ENCODE measurements at regions not wholly inside any gene's neighbourhood (a gene's known extent, or its start where the extent isn't known, plus 50 kb on each side); places are given as distances from the start of the nearest gene placed in this dataset.

DNA sequence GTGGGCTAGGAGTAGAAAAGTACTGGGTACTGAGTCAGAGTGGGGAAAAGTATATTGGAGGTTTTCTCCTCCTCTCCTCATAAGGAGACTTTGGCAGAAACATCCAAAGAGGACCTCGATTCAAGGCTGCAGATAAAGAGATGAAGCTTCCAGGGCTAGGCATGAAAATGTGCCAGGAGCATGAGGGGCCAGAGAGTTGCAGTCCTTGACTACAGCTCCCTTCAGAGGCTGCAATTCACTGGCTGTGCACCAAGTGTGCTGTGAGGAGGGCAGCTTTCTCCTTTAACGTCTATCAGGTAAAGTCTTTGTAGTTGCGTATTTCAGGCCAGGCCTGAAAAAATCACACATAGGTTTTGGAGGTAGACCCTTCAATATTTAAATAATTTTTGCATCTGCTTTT, 174.9 kb upstream of the VEGFC start:
- DNase-seq (no peak), ATAC-seq (no peak)
- intact Hi-C loops (cut with micrococcal nuclease) = no loop called here

DNA sequence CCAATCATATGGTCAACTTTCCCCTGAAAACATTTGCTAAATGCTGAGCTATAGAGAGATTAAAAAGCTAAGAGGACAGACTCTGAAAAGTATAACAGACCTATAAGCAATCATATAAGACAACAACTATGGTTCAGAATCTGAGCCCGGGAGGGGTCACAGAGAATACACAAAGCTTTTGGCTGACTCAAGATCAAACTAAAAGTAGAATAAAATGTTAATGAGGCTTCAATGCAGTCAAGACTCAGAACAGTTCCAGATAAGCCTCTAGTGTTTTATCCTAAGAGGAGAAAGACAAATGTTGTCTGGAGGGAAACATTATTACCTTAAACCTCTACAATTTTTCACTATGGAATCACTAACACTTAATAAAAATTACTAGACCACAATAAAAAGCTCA, 175.4 kb upstream of the VEGFC start:
- intact Hi-C loops (cut with micrococcal nuclease) = no loop called here
- ATAC-seq = no peak
- DNase-seq = no peak

DNA sequence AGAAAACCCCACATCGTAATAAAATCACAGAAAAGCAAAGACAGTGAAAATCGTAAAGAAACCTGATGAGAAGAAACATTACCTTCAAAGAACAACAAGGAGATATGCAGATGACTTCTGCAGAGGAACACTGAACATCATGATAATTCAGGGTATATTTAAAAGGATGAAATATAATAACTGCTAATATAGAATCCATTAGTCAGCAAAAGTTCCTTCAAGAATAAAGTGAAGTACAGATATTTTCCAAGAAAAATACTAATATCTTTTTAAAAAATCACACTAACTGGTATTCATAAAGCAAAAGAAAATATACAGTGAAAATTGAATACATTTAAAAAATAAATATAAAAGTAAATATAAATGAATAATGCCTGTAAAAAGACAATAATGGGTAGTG, 176.3 kb upstream of the VEGFC start:
- no peak for DNase-seq
- ATAC-seq = no peak
- intact Hi-C loops (cut with micrococcal nuclease) = no loop called here

DNA sequence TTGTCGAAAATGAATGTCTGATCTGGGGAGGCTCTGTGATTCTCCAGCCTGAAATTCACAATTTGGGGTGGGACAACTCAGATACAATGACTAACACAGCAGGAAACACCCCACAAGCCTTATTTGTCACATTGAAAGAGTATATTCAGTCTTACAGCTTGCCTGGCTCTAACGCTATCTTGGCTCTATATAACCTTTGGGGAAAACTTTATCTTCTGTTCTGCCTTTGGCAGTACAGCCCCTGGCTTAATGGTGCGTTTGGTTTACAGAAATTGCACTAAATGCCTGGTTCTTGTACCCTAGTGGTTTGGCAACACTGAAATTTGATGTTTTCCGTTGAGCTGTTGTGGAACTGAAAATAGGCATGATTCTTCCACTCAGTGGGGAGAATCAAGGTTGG, 178.1 kb upstream of the VEGFC start:
- no peak for DNase-seq
- intact Hi-C loops (cut with micrococcal nuclease) = no loop called here
- ATAC-seq = peak; percentile 68

DNA sequence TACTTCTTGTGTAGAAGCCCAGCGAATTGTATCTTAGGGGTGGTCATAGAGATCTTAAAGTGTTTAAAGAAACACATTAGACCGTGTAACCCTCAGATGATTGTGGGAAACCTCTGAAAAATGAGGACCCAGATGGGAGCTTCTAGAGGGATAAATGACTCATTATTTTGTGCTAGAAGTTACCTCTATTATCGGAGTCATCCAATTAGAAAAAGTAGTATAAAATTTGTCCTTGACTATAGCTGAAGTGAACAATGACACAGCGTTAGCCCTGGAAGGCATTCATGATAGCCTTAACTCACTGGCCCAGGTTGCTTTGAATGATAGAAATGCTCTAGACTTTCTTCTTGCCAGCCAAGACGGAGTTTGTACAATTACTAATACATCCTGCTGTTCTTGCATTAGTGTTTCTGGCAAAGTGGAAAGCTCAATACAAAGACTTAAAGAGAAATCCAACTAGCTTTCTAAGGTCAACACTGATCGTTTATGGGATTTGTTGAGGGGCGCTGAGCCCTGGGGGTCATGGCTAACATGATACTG, 178.9 kb upstream of the VEGFC start:
- DNase-seq (no peak), ATAC-seq (no peak)
- intact Hi-C loops (cut with micrococcal nuclease) = no loop called here

DNA sequence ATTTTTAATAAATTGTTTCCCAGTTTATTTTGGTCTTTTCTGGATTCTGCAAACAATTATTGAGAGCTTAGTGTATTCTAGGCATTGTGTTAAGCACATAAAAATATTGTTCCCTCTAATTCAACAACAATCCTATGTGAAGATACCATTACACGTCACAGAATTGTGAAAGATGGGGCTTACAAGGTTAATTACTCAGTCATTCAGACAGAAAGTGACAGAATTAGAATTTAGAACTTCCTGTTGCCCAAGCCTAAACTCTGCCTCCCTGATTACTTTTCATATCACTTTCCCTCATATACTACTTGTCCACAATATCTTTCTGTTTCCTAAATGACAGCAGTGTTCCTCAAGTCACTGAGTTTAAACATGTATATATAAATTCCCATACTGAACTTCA, 186.7 kb upstream of the VEGFC start:
- intact Hi-C loops (cut with micrococcal nuclease) = no loop called here

DNA sequence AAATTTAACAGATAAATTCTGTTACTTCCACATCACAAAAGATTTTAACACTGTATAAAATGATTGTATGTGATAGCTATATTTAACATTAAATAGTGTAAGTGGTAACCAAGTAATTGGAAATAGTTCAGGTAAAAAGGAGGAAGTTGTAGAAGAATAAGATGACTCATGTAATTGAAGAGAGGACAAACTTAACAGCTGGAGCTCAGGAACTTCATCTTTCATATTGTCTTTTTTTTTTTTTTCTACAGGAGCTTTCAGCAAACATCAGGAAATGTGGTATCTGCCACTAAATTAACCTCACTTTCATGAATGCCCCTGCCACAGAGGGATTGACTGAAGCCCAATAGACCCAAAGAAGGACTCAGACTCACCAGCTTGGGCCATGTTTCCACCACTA, 188.4 kb upstream of the VEGFC start:
- intact Hi-C loops (cut with micrococcal nuclease) = no loop called here
- no peak for DNase-seq
- ATAC-seq = no peak

More for the DNA sequence above, 186.7 kb upstream of the VEGFC start:
- ATAC-seq (no peak), DNase-seq (no peak)

DNA sequence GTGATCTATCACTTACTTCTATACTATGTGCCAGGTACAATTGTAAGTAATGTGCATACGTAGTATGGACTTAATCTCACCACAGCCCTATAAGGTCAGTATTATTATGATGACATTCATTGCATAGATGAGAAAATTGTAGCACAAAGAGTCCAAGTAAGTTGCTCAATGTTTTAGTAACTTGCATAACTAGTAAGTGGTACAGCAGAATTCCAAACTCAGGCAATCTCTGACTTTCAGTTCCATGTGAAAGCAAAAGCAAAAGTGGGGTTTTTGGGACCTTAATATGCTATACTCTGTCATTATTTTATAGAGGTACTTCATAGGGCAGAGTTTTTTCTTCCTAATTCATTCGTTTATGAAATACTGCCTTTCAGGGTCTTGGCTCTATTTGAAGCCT, 188.8 kb upstream of the VEGFC start:
- DNase-seq (no peak), ATAC-seq (peak; percentile 41)
- intact Hi-C loops (cut with micrococcal nuclease) = no loop called here

DNA sequence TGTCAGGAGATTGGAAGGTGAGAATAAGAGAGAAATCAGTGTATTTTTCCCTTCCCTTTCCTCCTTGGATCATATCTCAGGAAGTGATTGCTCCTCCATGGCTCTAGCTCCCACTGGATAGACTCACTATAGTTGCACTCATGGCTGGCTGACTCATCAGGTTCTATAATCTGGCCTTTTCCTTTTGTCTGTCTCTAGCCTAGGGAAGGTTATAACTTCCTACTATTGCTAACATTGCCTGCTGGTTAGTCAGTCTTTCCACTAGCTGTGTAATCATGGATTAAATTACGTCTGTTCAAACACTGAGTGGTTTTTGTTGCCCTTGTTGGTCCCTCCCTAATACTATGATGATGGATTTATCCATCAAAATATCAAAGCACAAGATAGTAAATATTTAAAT, 195.5 kb upstream of the VEGFC start:
- no peak for ATAC-seq
- no peak for DNase-seq
- intact Hi-C loops (cut with micrococcal nuclease) = no loop called here

DNA sequence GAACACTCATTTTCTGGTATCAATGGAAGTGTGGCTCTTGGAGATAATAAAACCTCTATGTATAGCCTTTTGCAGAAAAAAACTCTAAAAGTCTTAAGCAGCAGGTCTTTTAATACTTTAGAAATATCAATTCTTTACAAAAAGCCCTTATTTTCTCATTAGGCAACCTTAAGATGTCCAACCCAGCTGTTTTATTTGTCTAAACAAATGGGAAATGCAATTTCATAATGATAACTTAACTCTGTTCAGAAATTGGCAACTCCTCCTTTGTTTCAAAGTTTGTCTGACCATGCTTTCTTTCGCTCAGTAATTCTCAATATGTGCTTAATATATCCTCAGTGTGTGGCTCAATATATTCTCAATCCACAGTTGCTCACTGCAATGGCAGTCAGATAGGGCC, 196.5 kb upstream of the VEGFC start:
- ATAC-seq (no peak), DNase-seq (no peak)
- intact Hi-C loops (cut with micrococcal nuclease) = no loop called here

DNA sequence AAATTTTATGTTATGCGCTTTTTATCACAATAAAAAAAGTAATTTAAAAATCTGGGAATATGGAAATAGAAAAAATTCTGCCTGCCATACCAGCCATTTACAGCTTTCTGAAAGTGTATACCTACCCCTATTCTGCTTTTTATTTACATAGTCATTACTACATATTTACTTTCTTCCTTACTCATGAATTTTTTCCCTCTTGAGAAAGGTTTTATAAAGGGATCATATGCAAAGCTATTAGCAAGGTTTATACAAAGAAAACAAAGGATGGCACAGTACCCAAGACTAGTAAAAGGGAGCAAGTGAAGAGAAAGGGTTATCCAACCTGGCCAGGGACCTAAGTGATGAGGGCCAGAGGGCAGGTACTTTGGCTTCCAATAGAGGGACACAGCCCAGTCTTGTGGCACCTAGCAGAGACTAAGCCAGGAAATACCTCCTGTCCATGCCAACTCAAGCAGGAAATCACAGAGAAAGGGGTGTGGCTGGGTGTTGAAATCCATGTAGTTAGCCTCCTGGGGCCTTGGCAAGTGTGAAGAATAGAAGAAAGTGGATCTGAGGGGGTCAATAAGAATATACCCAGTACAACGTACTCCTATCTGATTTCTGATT, 207.3 kb upstream of the VEGFC start:
- intact Hi-C loops (cut with micrococcal nuclease) = no loop called here
- DNase-seq = no peak
- ATAC-seq = no peak

DNA sequence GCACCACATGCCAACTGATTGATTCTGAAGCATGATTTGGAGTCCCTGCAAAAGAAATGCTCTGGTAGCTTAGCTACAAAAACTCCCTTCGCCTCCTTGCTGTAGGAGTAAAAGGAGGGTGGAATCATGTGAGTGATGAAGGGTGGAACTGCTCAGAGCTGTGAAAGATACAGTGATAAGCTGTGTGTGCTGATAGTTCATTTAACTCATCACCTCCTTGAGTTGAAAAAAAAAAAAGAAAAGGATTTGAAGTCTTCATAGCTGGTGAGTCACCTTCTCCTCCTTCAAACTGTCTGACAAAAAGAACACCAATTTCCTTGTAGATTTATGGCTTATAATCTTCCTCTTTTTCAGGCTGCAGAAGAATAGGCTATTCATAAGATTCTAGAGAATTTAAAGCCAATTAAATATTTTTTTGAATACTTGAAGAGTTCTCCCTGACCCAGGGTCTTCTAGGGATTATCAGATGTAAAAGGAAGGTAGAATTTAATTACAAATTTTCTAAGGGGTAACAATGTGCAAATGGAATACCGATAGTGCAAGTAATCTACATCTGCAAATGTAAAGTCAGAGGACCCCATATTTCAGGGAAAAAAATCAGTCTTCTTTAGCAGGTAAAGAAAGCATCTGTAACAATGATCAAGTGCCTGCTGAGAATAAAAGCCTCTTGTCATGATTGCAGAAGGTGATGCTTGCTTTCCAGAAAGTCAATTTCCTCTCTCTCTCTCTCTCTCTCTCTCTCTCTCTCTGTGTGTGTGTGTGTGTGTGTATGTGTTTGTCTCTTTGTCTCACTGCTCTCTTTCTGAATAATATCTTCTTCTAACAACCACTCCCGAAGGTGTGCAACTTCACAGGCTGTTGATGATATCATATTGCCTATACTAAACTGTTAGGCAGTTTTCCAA, 208.8 kb upstream of the VEGFC start:
- DNase-seq (no peak), ATAC-seq (no peak)
- intact Hi-C loops (cut with micrococcal nuclease) = no loop called here

DNA sequence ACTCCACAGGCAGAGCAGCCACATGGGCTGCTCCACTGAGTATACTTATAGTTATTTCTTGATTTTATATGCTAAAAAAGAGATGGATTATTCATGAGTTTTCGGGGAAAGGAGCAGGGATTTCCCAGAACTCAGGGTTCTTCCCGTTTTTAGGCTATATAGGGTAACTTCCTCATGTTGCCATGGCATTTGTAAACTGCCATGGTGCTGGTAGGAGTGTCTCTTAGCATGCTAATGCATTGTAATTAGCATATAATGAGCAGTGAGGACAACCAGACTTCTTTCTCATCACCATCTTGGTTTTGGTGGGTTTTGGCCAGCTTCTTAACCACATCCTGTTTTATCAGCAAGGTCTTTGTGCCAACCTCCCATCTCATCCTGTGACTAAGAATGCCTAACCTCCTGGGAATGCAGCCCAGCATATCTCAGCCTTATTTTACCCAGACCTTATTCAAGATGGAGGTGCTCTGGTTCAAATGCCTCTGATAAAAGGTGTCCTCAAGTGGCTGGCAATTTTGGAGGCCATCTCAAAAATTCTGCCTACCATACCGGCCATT, 213.0 kb upstream of the VEGFC start:
- intact Hi-C loops (cut with micrococcal nuclease) = no loop called here
- ATAC-seq (no peak), DNase-seq (no peak)

DNA sequence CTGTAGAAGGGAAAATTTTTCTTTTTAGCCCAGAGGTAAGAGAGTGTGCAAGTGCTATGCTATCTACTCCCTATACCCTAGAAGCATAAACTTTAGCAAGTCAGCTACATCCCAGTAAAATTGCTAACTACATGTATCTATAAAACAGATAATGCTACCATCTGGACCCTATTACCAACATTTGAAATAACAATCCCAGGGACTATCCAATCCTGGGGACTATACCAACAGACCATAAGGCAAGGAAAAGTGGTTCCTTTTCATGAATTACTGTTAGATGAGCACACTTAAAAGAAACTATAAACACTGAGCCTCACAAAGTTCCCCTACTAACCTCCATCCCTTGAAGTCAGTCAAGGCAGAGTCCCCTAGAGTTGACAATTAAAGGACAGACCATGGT, 213.6 kb upstream of the VEGFC start:
- no peak for DNase-seq
- intact Hi-C loops (cut with micrococcal nuclease) = no loop called here
- ATAC-seq = no peak

DNA sequence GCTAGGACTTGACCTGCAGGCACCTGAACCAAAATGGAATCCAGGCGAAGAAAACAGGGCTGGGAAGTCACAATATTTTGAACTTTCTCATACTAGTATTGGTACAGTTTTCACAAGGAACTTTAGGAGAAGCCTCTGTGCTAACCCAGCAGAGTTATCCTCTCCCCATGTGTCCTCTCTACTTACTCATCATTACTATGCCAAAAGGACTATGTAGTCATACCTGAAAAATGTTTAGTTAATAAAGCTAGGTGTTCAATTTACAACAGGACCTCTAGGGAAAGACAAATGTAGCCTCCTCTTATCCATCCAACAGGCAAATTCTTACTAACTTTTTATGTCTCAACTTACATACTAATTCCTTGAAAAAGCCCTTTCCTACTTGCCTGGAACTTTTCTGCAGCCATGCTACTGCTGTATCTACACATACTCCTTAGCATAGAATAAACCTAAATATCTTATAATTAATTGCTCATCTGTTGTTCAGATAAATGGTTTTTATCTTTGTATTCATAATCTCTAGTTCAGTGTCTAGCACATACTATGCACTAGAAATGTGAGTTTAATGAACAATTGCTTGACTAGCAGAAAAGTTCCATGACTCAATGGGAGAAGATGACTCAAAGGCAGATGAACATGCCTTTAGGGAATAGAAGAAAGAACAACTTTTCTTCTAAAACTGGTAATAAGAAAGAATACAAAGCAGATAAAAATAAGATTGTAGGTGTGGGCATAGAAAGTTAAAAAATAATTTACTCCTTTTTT, 215.5 kb upstream of the VEGFC start:
- intact Hi-C loops (cut with micrococcal nuclease) = no loop called here
- ATAC-seq (no peak), DNase-seq (no peak)

DNA sequence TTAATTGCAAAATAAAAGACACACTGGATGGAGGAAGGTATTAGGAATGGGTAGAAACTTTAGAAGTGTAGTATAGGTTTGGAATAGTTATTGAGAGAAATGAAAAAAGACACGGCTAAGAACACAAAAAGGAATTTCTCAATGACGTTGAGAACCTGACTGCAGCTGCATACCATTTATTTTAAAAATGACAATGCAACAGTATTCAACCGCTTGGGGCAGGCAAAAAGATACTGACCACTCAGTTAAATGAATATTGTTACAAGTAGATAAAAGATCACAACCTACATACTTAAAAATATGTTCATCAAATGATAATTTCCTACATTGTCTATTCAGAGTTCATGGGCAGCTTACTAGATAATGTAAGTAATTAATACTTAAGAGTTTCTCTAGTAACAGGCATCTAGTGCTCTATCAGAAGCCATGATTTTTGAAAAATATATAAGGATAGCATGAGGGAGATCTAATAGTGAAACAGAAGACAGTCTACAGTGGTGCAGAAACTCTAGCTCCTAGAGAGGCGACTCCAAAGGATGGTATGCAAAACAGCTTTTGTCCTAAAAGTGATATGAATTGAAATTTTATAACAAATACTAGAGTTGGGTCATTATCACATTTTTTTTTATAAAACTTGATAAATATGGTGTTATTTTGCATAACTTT, 216.2 kb upstream of the VEGFC start:
- intact Hi-C loops (cut with micrococcal nuclease) = no loop called here
- DNase-seq = no peak
- no peak for ATAC-seq

DNA sequence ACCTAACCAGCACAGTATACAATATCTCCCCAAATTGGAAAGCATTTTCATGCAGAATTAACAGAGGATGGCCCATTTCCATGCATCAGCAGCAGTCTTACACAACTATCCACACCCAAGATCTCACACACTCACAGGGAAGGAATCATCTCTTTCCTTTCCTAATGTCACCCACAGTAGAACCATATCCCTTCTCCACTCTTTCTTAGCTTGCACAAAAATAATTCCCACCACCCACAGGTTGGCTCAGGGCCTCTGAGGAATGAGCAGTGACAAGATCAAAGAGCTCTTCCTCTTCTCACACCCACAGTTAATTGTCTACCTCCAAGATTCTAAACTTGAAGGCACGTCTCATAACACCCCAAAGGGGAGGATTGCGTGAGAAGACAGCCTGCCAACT, 217.7 kb upstream of the VEGFC start:
- intact Hi-C loops (cut with micrococcal nuclease) = no loop called here
- ATAC-seq = no peak
- no peak for DNase-seq

DNA sequence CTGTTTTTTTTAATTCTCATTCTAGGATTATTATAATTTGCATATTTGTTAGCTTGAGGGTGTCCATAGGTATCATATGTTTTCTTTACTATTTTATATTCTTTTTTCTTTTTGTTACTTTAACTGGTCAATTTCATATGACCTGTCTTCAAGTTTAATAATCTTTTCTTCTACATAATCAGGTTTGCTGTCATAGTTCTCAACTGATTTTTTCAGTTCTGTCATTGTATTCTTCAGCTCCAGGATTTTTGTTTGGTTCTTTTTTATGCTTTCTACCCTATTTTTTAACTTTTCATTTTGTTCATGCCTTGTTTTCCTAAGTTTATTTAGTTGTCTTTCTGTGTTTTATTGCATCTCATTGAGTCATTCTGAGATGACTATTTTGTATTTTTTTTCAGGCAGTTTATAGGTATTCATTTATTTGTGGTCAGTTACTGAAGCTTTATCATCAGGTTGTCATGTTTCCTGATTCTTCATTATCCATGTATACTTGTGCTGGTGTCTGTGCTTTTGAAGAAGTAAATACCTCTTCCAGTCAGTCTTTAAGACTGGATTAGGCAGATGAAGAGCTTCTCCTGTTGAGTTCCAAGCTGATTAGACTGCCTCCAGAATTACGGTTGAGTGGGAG, 220.3 kb upstream of the VEGFC start:
- intact Hi-C loops (cut with micrococcal nuclease) = no loop called here
- ATAC-seq = no peak
- DNase-seq = no peak
